Suppressor macrophage treated with lipopolysaccharide for 1 hour (primary cell): ENCODE measurements at regions not wholly inside any gene's neighbourhood (a gene's known extent, or its start where the extent isn't known, plus 50 kb on each side); places are given as distances from the start of the nearest gene placed in this dataset.
A peak's percentile ranks its signal among the peaks of the same experiment; 100 is the strongest.
"Not testable (repeated sequence)": the region's sequence is repeated elsewhere in the genome, so short reads cannot be mapped to it uniquely, and the experiment has no call there.

Experiments
- DNase-seq, 3 donors: peaks; one replicate each; pipeline ENCODE4 v3.0.0-alpha.2; 2020 to 2022

DNA sequence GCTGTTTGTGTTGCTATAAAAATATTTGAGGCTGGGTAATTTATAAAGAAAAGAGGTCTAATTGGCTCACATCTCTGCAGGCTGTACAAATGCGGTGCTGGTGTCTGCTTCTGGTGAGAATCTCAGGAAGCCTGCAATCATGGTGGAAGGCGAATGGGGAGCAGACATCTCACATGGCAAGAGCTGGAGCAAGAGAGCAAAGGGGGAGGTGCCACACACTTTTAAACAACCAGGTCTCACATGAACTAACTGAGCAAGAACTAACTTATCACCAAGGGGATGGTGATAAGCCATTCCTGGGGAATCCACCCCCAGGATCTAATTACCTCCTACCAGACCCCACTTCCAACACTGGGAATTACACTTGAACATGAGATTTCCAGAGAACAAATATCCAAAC, 300.7 kb upstream of the MDGA2 start:
- DNase-seq = no peak

DNA sequence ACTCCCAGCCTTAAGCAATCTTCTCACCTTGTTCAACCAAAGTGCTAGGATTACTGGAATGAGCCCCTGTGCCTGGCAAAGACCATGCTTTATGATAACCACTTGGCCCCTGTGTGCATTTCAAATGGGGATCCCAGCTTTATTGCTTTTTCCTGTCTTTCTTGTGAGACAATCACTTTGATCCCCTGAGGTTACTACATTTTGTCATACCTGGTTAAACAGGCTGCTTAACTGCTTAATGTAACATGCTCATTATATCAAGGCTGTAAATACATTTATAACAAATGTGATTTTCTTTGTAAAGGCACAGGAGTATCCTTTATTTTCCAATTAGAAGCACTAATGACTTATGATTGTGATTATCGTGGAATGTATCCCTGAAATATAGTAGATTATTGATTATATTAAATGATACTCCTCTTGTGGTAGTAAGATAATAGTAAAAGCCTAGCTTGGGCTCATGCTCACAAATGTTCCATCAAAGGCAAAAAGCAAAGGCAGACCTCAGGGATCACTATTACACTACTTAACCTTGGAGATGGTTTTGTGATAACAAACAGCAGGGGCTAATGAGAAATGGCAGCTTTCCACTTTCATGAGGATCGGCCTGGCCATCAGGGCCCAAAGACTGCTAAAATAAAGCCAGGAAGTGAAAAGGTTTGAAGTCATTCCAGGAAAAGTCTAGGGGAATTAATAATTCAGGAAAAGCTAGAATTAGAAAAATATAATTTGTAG, 290.8 kb upstream of the MDGA2 start:
- no peak for DNase-seq

GRCh38 chr14:47961634-47962033, 286.2 kb upstream of the MDGA2 start:
- DNase-seq = no peak

GRCh38 chr14:47959740-47960139, 284.3 kb upstream of the MDGA2 start:
- DNase-seq = no peak

DNA sequence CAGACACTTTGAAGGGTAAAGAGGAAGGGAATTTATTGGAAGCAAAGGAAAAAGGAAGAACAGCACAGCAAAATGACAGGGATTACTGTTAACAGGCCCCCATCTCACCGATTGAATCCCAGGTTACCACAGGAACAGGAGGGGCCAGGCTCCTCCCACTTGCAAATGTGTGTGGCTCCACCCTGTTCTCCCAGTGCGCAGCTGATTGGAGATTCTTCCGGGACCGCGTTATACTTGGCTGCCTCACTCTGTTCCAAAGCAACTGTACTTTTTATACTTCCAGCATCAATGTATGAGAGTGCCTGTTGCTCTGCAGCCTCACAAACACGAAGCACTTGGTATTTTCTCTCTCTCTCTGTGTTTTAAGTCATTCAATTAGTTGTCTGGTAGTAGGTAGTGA, 273.6 kb upstream of the MDGA2 start:
- no peak for DNase-seq

- no peak for DNase-seq
Observed at GRCh38 chr14:47935332-47935731, 259.9 kb upstream of the MDGA2 start.

- DNase-seq = no peak
Observed at GRCh38 chr14:47929334-47929733, 253.9 kb upstream of the MDGA2 start.

- no peak for DNase-seq
Observed at GRCh38 chr14:47921133-47921532, 245.7 kb upstream of the MDGA2 start.

GRCh38 chr14:47919997-47920396, 244.6 kb upstream of the MDGA2 start:
- DNase-seq = no peak

DNA sequence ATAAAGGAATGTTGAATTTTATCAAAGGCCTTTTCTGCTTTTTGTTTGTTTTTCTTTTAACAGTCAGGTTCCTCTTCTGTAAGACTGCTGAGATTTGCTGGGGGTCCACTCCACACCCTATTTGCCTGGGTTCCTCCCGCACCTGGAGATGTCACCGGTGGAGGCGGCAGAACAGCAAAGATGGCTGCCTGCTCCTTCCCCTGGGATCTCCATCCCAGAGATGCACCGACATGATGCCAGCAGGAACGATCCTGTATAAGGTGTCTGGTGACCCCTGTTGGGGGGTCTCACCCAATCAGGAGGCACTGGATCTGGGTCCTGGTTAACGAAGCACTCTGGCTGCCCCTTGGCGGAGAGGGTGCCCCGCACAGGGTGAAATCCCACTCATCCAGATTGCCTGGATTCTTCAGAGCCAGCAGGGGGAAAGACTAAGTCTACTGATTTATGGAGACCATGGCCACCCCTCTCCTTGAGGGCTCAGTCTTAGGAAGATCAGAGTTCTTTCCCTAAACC, 244.0 kb upstream of the MDGA2 start:
- DNase-seq = no peak

DNA sequence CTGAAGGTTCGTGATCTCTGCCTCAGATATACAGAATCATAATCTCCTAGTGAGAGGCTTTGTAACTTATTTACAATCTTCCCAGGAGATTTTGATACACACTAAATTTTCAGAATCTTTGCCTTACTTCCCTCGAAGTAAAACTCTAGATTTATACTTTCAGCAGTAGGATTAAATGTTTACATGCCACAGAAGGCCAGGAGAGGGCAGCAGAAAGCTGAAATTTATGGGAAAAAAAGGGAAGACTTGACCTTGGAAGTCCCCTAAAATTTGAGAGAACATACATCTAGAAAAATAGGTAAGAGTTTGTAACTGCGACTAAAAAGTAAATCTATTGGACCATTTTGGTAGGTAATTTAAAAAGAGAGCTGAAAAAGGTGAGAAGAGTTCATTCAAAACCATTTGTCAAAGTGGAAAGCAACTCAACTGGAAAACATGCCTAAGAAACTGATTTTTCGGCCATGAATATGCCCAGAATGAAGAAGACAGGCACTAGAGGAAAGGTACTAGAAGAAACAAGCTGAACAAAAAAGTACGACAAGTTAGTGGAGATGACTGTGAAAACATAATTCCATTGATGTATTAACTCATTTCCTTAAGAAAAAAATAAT, 242.0 kb upstream of the MDGA2 start:
- peak; percentile 62 to 69 (median 66) for DNase-seq

- DNase-seq = not testable (repeated sequence)
Observed at GRCh38 chr14:47901141-47901540, 225.7 kb upstream of the MDGA2 start.

DNA sequence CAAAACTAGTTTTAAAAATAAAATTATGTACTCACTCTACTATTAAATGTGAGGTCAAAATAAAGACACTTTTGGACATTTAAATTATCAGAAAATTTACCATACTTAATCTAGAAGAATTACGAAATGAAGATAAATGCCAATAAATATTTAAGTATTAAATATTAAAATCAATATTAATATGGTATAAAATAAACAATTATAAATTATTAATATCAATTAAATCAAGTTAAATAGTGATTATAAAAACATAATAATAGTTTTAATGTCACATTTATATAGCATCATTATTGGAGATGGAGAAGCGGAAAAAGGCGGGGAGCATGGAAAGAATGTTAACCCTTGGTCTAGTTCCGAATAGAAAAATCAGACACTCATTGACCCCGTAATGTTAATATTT, 224.3 kb upstream of the MDGA2 start:
- no peak for DNase-seq

DNA sequence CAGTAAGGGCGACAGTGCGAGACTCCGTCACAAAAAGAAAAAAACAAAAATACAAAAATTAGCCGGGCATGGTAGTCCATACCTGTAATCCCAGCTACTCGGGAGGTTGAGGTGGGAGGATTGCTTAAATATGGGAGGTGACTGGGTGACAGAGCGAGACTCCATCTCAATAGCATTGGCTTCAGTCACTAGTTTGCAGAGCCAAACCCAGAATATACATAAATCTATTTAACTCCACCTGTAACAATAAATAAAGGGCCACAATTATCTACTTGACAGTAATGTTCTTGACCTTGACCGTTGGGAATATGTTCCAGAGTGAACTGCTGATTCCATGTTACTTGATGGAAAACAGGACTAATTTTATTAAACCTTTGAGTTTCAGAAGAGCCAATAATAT, 198.9 kb upstream of the MDGA2 start:
- no peak for DNase-seq

DNA sequence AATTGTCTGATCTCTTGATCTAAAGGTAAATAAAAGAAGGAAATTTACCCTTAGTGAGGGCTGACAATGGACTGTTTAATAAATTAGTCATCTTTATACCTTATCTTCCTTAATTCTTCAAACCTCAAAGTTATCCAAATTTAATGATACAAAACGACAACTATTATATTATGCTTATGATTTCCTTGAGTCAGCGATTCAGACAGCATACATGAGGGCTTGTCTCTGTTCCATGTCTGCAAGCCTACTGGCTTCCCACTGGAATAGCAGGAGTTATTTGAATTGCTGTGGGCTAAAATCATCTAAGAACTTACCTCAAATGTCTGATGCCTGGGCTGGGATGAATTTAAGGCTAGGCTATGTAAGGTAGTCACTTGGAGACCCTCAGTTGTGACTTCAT, 197.2 kb upstream of the MDGA2 start:
- no peak for DNase-seq

- DNase-seq = no peak
Observed at GRCh38 chr14:47863441-47863840, 188.0 kb upstream of the MDGA2 start.

DNA sequence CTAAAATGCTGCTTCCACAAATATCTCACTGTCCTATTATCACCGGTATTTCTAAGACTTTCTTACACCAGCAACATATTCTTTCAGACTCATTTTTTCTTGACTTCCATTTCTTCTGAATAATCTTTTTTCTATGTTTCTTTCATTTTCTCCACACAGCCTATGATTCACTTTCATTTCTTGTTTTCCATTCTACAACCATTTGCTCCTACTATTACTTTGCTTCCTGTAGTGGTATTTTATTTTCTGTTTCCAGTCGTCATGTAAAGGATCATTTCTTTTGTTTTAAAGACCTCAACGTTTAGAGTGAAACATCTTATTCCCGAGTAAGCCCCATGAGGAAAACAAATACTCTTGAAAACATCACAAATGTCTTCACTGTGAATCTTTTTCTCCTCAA, 182.2 kb upstream of the MDGA2 start:
- no peak for DNase-seq

DNA sequence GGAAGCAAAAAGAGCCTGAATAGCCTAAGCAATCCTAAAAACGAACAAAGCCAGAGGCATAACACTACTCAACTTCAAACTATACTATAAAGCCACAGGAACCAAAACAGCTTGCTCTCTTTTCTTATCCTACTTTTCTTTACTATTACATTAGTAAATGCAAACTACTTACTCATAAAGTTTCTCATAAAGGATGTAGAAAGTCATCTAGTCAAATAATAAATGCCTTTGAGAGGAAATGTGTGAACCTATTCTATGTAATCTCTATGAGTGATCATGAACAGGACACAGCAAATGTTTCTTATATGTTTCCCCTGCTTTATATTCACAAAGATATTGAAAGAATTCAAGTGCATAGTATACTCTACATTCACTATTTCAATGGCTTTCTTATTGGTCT, 176.9 kb upstream of the MDGA2 start:
- DNase-seq = no peak

- DNase-seq = no peak
Observed at GRCh38 chr14:47846008-47846407, 170.6 kb upstream of the MDGA2 start.

- DNase-seq = no peak
Observed at GRCh38 chr14:47843236-47843635, 167.8 kb upstream of the MDGA2 start.

GRCh38 chr14:47833011-47833410, 157.6 kb upstream of the MDGA2 start:
- DNase-seq = no peak

DNA sequence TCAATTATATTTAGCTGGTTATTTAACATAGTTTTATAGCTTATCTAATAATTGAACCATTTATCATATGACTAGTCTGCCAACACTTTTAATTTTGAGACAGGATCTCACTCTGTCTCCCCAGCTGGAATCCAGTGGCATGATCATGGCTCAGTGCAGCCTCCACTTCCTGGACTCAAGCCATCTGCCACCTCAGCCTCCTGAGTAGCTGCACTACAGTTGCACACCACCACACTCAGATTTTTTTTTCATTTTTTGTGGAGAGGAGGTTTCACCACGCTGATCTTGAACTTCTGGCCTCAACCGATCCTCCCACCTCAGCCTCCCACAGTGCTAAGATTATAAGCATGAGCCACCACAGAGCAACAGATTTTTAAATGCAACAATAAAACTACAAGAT, 151.4 kb upstream of the MDGA2 start:
- DNase-seq = no peak

DNA sequence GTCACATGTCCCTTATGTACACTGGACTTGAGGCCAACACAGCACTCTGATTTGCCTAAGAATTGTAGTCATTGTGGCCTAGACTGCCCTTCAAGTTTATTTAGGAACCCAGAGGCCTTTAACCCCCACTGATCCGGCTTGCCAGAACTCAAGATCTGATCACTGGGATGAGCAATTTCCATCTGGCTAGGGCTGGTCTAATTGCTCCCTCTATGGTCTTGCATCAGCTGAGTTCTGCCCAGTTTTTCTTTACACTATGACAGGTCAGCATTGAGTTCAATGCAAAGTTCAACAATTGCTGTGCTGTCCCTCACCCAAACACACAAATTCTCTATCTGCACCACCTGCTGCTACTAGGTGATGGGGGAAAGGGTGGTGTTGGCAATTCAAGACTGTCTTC, 146.9 kb upstream of the MDGA2 start:
- no peak for DNase-seq

GRCh38 chr14:47821135-47821534, 145.7 kb upstream of the MDGA2 start:
- no peak for DNase-seq

GRCh38 chr14:47790477-47790876, 115.1 kb upstream of the MDGA2 start:
- DNase-seq = no peak
